ENCODE measurements at regions not wholly inside any gene's neighbourhood (a gene's known extent, or its start where the extent isn't known, plus 50 kb on each side); places are given as distances from the start of the nearest gene placed in this dataset.

GRCh38 chr6:109224994-109225393 lies 129.7 kb downstream of the CEP57L1 start:
- H3K4me3 ChIP-seq, result no peak overlapping the region
- no peaks in the 10 kb centered on the region for H3K9me3 ChIP-seq (ENCODE audit: control insufficient read depth in 4 of 4, insufficient read depth in 3 of 4, low read length in 3 of 4)
- WGBS, 2 donors, result 54 to 68% methylated on average over 1 of the region's 1 CpG
- no peak for DNase-seq
- no peaks in the 10 kb centered on the region for H3K36me3 ChIP-seq (ENCODE audit: control insufficient read depth in 4 of 4, insufficient read depth in 4 of 4, low read length in 4 of 4)
- H3K4me1 ChIP-seq (ENCODE audit: control insufficient read depth in 5 of 5, insufficient read depth in 5 of 5, low read length in 5 of 5), result no peaks in the 10 kb centered on the region
- no peaks in the 10 kb centered on the region for H3K27me3 ChIP-seq (ENCODE audit: control insufficient read depth in 3 of 3, insufficient read depth in 3 of 3, low read length in 2 of 3)
- no peak for TF ChIP-seq CTCF (IDR thresholded peaks at IDR 0.05; ENCODE audit: control extremely low read depth, extremely low read depth)
- H3K9ac ChIP-seq (ENCODE audit: insufficient read depth in 1 of 2, low read length in 2 of 2), result no peak overlapping the region
- no peak for ATAC-seq (ENCODE audit: insufficient read depth, low FRiP score)
- no peak overlapping the region for H3K27ac ChIP-seq (ENCODE audit: low read depth in 1 of 2, low read length in 1 of 2)

GRCh38 chr6:109224107-109224875 lies 129.0 kb downstream of the CEP57L1 start:
- no peaks in the 10 kb centered on the region for H3K4me1 ChIP-seq (ENCODE audit: control insufficient read depth in 5 of 5, insufficient read depth in 5 of 5, low read length in 5 of 5)
- ATAC-seq (ENCODE audit: insufficient read depth, low FRiP score), result no peak
- no peak overlapping the region for H3K4me3 ChIP-seq
- H3K9ac ChIP-seq (ENCODE audit: insufficient read depth in 1 of 2, low read length in 2 of 2), result no peak overlapping the region
- no peak overlapping the region for H3K27ac ChIP-seq (ENCODE audit: low read depth in 1 of 2, low read length in 1 of 2)
- no peaks in the 10 kb centered on the region for H3K9me3 ChIP-seq (ENCODE audit: control insufficient read depth in 4 of 4, insufficient read depth in 3 of 4, low read length in 3 of 4)
- H3K27me3 ChIP-seq (ENCODE audit: control insufficient read depth in 3 of 3, insufficient read depth in 3 of 3, low read length in 2 of 3), result no peaks in the 10 kb centered on the region
- no peaks in the 10 kb centered on the region for H3K36me3 ChIP-seq (ENCODE audit: control insufficient read depth in 4 of 4, insufficient read depth in 4 of 4, low read length in 4 of 4)
- no peak for DNase-seq
- WGBS, 2 donors, result 67 to 79% methylated on average over 4 of the region's 4 CpGs
- TF ChIP-seq CTCF (IDR thresholded peaks at IDR 0.05; ENCODE audit: control extremely low read depth, extremely low read depth), result no peak

GRCh38 chr6:109222848-109223247 lies 127.5 kb downstream of the CEP57L1 start:
- Histone ChIP-seq H3K27ac (ENCODE audit: low read depth in 1 of 2, low read length in 1 of 2) (no peak overlapping the region), H3K4me1 (ENCODE audit: control insufficient read depth in 5 of 5, insufficient read depth in 5 of 5, low read length in 5 of 5) (no peaks in the 10 kb centered on the region), H3K27me3 (ENCODE audit: control insufficient read depth in 3 of 3, insufficient read depth in 3 of 3, low read length in 2 of 3) (no peaks in the 10 kb centered on the region), H3K4me3 (no peak overlapping the region), H3K9ac (ENCODE audit: insufficient read depth in 1 of 2, low read length in 2 of 2) (no peak overlapping the region), H3K9me3 (ENCODE audit: control insufficient read depth in 4 of 4, insufficient read depth in 3 of 4, low read length in 3 of 4) (no peaks in the 10 kb centered on the region), H3K36me3 (ENCODE audit: control insufficient read depth in 4 of 4, insufficient read depth in 4 of 4, low read length in 4 of 4) (no peaks in the 10 kb centered on the region)
- DNase-seq, result no peak
- 78 to 87% methylated on average over 3 of the region's 3 CpGs for WGBS, 2 donors
- no peak for ATAC-seq (ENCODE audit: insufficient read depth, low FRiP score)
- no peak for TF ChIP-seq CTCF (IDR thresholded peaks at IDR 0.05; ENCODE audit: control extremely low read depth, extremely low read depth)

All from lung (tissue), 11 donors.